Fibroblast of lung (primary cell): ENCODE measurements at regions not wholly inside any gene's neighbourhood (a gene's known extent, or its start where the extent isn't known, plus 50 kb on each side); places are given as distances from the start of the nearest gene placed in this dataset.

Experiments used
- CTCF ChIP-seq, 2 donors: IDR thresholded peaks in 1 of 2; conservative IDR thresholded peaks in 1 of 2; 1 replicate in 1 of 2; 2 replicates in 1 of 2; pipeline ENCODE4 v1.5.1; 2011 to 2012; ENCODE audit warnings: low read length in 2 of 2, control low read depth in 1 of 2, inconsistent platforms in 1 of 2, low read depth in 1 of 2, mild to moderate bottlenecking in 1 of 2
- EZH2 ChIP-seq: IDR thresholded peaks from 2 replicates; pipeline ENCODE4 v1.5.1; 2012; ENCODE audit warnings: low read length, control low read depth, mild to moderate bottlenecking; ENCODE audit errors: missing control alignments

- TF ChIP-seq CTCF (conservative IDR thresholded peaks at IDR 0.05 in 1 of 2, IDR thresholded peaks at IDR 0.05 in 1 of 2; ENCODE audit: low read depth in 1 of 2, low read length in 2 of 2) (no peak), EZH2 (no peak)
Observed at GRCh38 chr22:27273436-27273835, 528.1 kb downstream of the MN1 start.
